Parathyroid adenoma (tissue), 2 donors: ENCODE measurements at regions not wholly inside any gene's neighbourhood (a gene's known extent, or its start where the extent isn't known, plus 50 kb on each side); places are given as distances from the start of the nearest gene placed in this dataset.

Experiments used
- H2AFZ ChIP-seq: fragments of 300-600 bp; sonication (generic); one replicate; pipeline ENCODE4 v1.7.0; 2017; ENCODE audit warnings: antibody characterized with exemption, mild to moderate bottlenecking
- H3K27ac ChIP-seq: fragments of 300-600 bp; sonication (generic); one replicate; pipeline ENCODE4 v1.7.0; 2017
- H3K27me3 ChIP-seq: fragments of 300-600 bp; sonication (generic); one replicate; pipeline ENCODE4 v1.7.0; 2017; ENCODE audit warnings: low read length; ENCODE audit not compliant: control insufficient read depth, insufficient read depth
- H3K36me3 ChIP-seq: fragments of 300-600 bp; sonication (generic); one replicate; pipeline ENCODE4 v1.7.0; 2017; ENCODE audit warnings: low read length; ENCODE audit not compliant: control insufficient read depth, insufficient read depth
- H3K4me1 ChIP-seq: fragments of 300-600 bp; sonication (generic); one replicate; pipeline ENCODE4 v1.7.0; 2017; ENCODE audit warnings: control low read depth
- H3K4me2 ChIP-seq: fragments of 300-600 bp; sonication (generic); one replicate; pipeline ENCODE4 v1.7.0; 2017; ENCODE audit warnings: low read length
- H3K4me3 ChIP-seq: fragments of 300-600 bp; sonication (generic); one replicate; pipeline ENCODE4 v1.7.0; 2017; ENCODE audit warnings: low read depth, low read length
- H3K79me2 ChIP-seq: fragments of 300-600 bp; sonication (generic); one replicate; pipeline ENCODE4 v1.7.0; 2017; ENCODE audit warnings: control low read depth
- H3K9ac ChIP-seq: fragments of 300-600 bp; sonication (generic); one replicate; pipeline ENCODE4 v1.7.0; 2017; ENCODE audit warnings: mild to moderate bottlenecking
- H3K9me3 ChIP-seq: fragments of 300-600 bp; sonication (generic); one replicate; pipeline ENCODE4 v1.7.0; 2017; ENCODE audit warnings: low read length; ENCODE audit not compliant: control insufficient read depth
- CTCF ChIP-seq: fragments of 300-600 bp; sonication (generic); IDR thresholded peaks from one replicate; pipeline ENCODE4 v1.7.0; 2017; ENCODE audit warnings: antibody characterized with exemption, mild to moderate bottlenecking
- donor health status: primary hyperparathyroidism.

- TF ChIP-seq CTCF, result no peak
- Histone ChIP-seq H3K27ac (no peak overlapping the region), H2AFZ (no peak overlapping the region), H3K4me3 (no peak overlapping the region), H3K9me3 (no peaks in the 10 kb centered on the region), H3K4me2 (no peak overlapping the region), H3K9ac (no peak overlapping the region), H3K4me1 (no peaks in the 10 kb centered on the region), H3K27me3 (no peaks in the 10 kb centered on the region), H3K36me3 (no peaks in the 10 kb centered on the region), H3K79me2 (no peaks in the 10 kb centered on the region)
Observed at GRCh38 chr12:91804533-91804932, 341.1 kb downstream of the BTG1 start.

- H3K4me3 ChIP-seq, result no peak overlapping the region
- no peak overlapping the region for H2AFZ ChIP-seq
- no peak for TF ChIP-seq CTCF
- no peak overlapping the region for H3K27ac ChIP-seq
- H3K79me2 ChIP-seq, result no peaks in the 10 kb centered on the region
- H3K9me3 ChIP-seq, result no peaks in the 10 kb centered on the region
- H3K36me3 ChIP-seq, result no peaks in the 10 kb centered on the region
- H3K9ac ChIP-seq, result no peak overlapping the region
- H3K27me3 ChIP-seq, result no peaks in the 10 kb centered on the region
- no peak overlapping the region for H3K4me2 ChIP-seq
- H3K4me1 ChIP-seq, result no peaks in the 10 kb centered on the region
Observed at GRCh38 chr12:91801048-91801447, 344.6 kb downstream of the BTG1 start.

- H3K27ac ChIP-seq, result no peak overlapping the region
- H3K4me1 ChIP-seq, result no peaks in the 10 kb centered on the region
- TF ChIP-seq CTCF, result no peak
- H3K36me3 ChIP-seq, result no peaks in the 10 kb centered on the region
- no peak overlapping the region for H3K9ac ChIP-seq
- H3K4me3 ChIP-seq, result no peak overlapping the region
- no peaks in the 10 kb centered on the region for H3K27me3 ChIP-seq
- no peak overlapping the region for H2AFZ ChIP-seq
- no peaks in the 10 kb centered on the region for H3K9me3 ChIP-seq
- H3K4me2 ChIP-seq, result no peak overlapping the region
- no peaks in the 10 kb centered on the region for H3K79me2 ChIP-seq
Observed at GRCh38 chr12:91793676-91794075, 352.0 kb downstream of the BTG1 start.

GRCh38 chr12:91792597-91792996 is 353.0 kb downstream of the BTG1 start:
- H3K4me3 ChIP-seq, result no peak overlapping the region

More at GRCh38 chr12:91792597-91792996, 353.0 kb downstream of the BTG1 start:
- no peak for TF ChIP-seq CTCF
- Histone ChIP-seq H2AFZ (no peak overlapping the region), H3K27ac (no peak overlapping the region), H3K36me3 (no peaks in the 10 kb centered on the region), H3K9me3 (no peaks in the 10 kb centered on the region), H3K4me2 (no peak overlapping the region), H3K27me3 (no peaks in the 10 kb centered on the region), H3K9ac (no peak overlapping the region), H3K79me2 (no peaks in the 10 kb centered on the region), H3K4me1 (no peaks in the 10 kb centered on the region)
